Gastrocnemius medialis (tissue), 4 donors: ENCODE measurements at regions not wholly inside any gene's neighbourhood (a gene's known extent, or its start where the extent isn't known, plus 50 kb on each side); places are given as distances from the start of the nearest gene placed in this dataset.

Experiments used
- POLR2A ChIP-seq, 2 donors: fragments of 450-650 bp; IDR thresholded peaks; one replicate each; pipeline ENCODE4 v1.6.1; 2017; ENCODE audit warnings: antibody characterized with exemption in 2 of 2, mild to moderate bottlenecking in 2 of 2, moderate library complexity in 2 of 2
- TF ChIP-seq, protein P1 (sequence below), 5 experiments: fragments of 450-650 bp in 3 of 5; fragments of 200-600 bp in 2 of 5; sonication (generic) in 2 of 5; IDR thresholded peaks in 4 of 5; conservative IDR thresholded peaks in 1 of 5; 1 replicate in 4 of 5; 2 replicates in 1 of 5; pipeline ENCODE4 v1.5.1; 2016 to 2019; ENCODE audit warnings: antibody characterized with exemption in 5 of 5, mild to moderate bottlenecking in 3 of 5, moderate library complexity in 3 of 5

- no peak for TF ChIP-seq POLR2A (IDR thresholded peaks at IDR 0.05)
- TF ChIP-seq, protein P1, sequence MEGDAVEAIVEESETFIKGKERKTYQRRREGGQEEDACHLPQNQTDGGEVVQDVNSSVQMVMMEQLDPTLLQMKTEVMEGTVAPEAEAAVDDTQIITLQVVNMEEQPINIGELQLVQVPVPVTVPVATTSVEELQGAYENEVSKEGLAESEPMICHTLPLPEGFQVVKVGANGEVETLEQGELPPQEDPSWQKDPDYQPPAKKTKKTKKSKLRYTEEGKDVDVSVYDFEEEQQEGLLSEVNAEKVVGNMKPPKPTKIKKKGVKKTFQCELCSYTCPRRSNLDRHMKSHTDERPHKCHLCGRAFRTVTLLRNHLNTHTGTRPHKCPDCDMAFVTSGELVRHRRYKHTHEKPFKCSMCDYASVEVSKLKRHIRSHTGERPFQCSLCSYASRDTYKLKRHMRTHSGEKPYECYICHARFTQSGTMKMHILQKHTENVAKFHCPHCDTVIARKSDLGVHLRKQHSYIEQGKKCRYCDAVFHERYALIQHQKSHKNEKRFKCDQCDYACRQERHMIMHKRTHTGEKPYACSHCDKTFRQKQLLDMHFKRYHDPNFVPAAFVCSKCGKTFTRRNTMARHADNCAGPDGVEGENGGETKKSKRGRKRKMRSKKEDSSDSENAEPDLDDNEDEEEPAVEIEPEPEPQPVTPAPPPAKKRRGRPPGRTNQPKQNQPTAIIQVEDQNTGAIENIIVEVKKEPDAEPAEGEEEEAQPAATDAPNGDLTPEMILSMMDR (IDR thresholded peaks at IDR 0.05 in 4 of 5, conservative IDR thresholded peaks at IDR 0.05 in 1 of 5) = no peak
These were observed 724.5 kb downstream of the NCAM2 start for GRCh38 chr21:21722731-21723130.
